Nephron (organoid): ENCODE measurements at regions not wholly inside any gene's neighbourhood (a gene's known extent, or its start where the extent isn't known, plus 50 kb on each side); places are given as distances from the start of the nearest gene placed in this dataset.

Source experiments
- H3K27ac Mint-ChIP-seq, 3 experiments: 2 replicates each; pipeline ENCODE4 v1.8.0; 2020; ENCODE audit warnings: mixed read lengths in 3 of 3, mild to moderate bottlenecking in 2 of 3, moderate library complexity in 1 of 3
- H3K27me3 Mint-ChIP-seq: 2 replicates; pipeline ENCODE4 v1.8.0; 2021; ENCODE audit warnings: low read depth, mild to moderate bottlenecking, moderate library complexity, mixed read lengths
- H3K36me3 Mint-ChIP-seq: 2 replicates; pipeline ENCODE4 v1.8.0; 2020; ENCODE audit warnings: low read depth, mixed read lengths
- H3K4me1 Mint-ChIP-seq: 2 replicates; pipeline ENCODE4 v1.8.0; 2020; ENCODE audit warnings: mixed read lengths
- H3K4me3 Mint-ChIP-seq, 3 experiments: 2 replicates each; pipeline ENCODE4 v1.8.0; 2020; ENCODE audit warnings: mild to moderate bottlenecking in 3 of 3, mixed read lengths in 3 of 3, moderate library complexity in 2 of 3
- H3K9me3 Mint-ChIP-seq: 2 replicates; pipeline ENCODE4 v1.8.0; 2020; ENCODE audit warnings: mixed read lengths
- TF ChIP-seq, protein P1 (sequence below), 3 experiments: fragments of 200-600 bp; sonication (generic); IDR thresholded peaks; one replicate each; pipeline ENCODE4 v1.5.0; 2021; ENCODE audit warnings: antibody characterized with exemption in 3 of 3; ENCODE audit not compliant: unreplicated experiment in 3 of 3

GRCh38 chr2:12044857-12045256 lies 298.4 kb downstream of the LPIN1 start:
- Mint-ChIP-seq H3K4me1 (no peaks in the 10 kb centered on the region), H3K4me3 (no peak overlapping the region), H3K9me3 (no peaks in the 10 kb centered on the region), H3K27ac (no peak overlapping the region), H3K36me3 (no peaks in the 10 kb centered on the region), H3K27me3 (peaks cover 47% of the 10 kb centered on the region)
- TF ChIP-seq, protein P1, sequence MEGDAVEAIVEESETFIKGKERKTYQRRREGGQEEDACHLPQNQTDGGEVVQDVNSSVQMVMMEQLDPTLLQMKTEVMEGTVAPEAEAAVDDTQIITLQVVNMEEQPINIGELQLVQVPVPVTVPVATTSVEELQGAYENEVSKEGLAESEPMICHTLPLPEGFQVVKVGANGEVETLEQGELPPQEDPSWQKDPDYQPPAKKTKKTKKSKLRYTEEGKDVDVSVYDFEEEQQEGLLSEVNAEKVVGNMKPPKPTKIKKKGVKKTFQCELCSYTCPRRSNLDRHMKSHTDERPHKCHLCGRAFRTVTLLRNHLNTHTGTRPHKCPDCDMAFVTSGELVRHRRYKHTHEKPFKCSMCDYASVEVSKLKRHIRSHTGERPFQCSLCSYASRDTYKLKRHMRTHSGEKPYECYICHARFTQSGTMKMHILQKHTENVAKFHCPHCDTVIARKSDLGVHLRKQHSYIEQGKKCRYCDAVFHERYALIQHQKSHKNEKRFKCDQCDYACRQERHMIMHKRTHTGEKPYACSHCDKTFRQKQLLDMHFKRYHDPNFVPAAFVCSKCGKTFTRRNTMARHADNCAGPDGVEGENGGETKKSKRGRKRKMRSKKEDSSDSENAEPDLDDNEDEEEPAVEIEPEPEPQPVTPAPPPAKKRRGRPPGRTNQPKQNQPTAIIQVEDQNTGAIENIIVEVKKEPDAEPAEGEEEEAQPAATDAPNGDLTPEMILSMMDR (IDR thresholded peaks at IDR 0.05; ENCODE audit: unreplicated experiment in 3 of 3) = no peak

DNA sequence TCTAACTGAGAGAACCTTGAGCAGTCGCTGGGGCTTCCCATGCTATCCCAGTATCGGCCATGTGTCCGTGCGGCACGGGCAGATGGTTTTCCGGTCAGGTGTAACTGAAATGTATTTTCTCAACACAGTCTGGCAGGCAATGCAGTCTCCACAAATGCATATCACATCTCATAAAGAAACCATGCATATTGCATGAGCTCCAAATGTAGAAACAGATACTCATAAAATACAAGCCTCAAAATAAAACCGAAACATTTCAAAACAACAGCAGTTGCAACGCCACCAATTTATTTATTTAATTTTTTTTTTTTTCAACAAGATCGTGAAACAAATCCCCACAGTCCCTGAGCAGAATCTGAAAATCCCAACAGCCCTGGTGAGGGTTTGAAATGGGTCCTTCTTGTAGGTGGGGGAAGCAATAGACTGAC lies 299.4 kb downstream of the LPIN1 start:
- TF ChIP-seq, protein P1 (IDR thresholded peaks at IDR 0.05; ENCODE audit: unreplicated experiment in 3 of 3) = no peak
- Mint-ChIP-seq H3K27me3 (peaks cover 38% of the 10 kb centered on the region), H3K4me1 (no peaks in the 10 kb centered on the region), H3K36me3 (no peaks in the 10 kb centered on the region), H3K4me3 (no peak overlapping the region), H3K27ac (no peak overlapping the region), H3K9me3 (no peaks in the 10 kb centered on the region)

- peaks cover 36% of the 10 kb centered on the region for H3K27me3 Mint-ChIP-seq
- H3K9me3 Mint-ChIP-seq = no peaks in the 10 kb centered on the region
Observed at GRCh38 chr2:12046641-12047040, 300.2 kb downstream of the LPIN1 start.

DNA sequence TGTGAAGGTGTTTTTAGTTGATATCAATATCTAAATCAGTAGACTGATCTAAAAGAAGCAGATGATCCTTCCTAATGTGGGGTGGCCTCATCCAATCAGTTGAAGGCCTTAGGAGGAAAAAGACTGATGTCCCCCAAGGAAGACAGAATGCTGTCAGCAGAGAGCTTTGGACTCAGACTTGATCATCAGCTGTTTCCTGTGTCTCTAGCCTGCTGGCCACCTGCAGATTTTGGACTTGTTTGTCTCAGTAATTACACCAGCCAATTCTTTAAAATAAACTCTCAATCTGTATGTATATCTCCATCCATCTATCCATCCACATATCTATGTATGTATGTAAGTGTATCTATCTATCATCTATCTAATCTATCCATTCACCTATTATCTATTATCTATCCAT lies 301.3 kb downstream of the LPIN1 start:
- Mint-ChIP-seq H3K27me3 (peaks cover 31% of the 10 kb centered on the region), H3K4me3 (no peak overlapping the region), H3K9me3 (no peaks in the 10 kb centered on the region), H3K27ac (no peak overlapping the region), H3K36me3 (no peaks in the 10 kb centered on the region), H3K4me1 (no peaks in the 10 kb centered on the region)
- TF ChIP-seq, protein P1 (IDR thresholded peaks at IDR 0.05; ENCODE audit: unreplicated experiment in 3 of 3) = no peak

More at GRCh38 chr2:12046641-12047040, 300.2 kb downstream of the LPIN1 start:
- TF ChIP-seq, protein P1 (IDR thresholded peaks at IDR 0.05; ENCODE audit: unreplicated experiment in 3 of 3) = no peak
- H3K27ac Mint-ChIP-seq = no peak overlapping the region
- H3K4me1 Mint-ChIP-seq = no peaks in the 10 kb centered on the region
- H3K36me3 Mint-ChIP-seq = no peaks in the 10 kb centered on the region
- H3K4me3 Mint-ChIP-seq = no peak overlapping the region

DNA sequence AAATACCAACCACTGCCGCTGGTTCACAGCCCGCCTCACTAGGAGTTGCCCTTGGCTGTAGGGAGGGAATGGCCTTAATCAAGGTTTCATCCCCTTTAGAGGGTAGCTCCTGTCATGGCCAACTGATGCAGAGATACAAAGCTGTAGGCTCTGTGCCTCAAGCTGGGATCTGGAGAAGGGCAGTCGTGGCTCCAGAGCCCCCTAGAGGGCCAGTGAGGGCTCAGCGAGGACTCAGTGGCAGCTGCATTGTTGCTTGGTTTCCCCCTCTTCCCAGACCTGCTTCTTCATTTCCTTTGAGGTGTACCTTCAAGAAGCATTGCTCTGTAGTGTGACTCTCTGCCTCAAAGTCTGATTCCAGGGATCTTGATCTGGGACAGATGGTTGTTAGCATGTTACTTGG lies 302.1 kb downstream of the LPIN1 start:
- Mint-ChIP-seq H3K4me3 (no peak overlapping the region), H3K36me3 (no peaks in the 10 kb centered on the region), H3K4me1 (no peaks in the 10 kb centered on the region), H3K9me3 (peaks cover under 1% of the 10 kb centered on the region), H3K27me3 (peaks cover 25% of the 10 kb centered on the region), H3K27ac (no peak overlapping the region)
- TF ChIP-seq, protein P1 (IDR thresholded peaks at IDR 0.05; ENCODE audit: unreplicated experiment in 3 of 3) = no peak

DNA sequence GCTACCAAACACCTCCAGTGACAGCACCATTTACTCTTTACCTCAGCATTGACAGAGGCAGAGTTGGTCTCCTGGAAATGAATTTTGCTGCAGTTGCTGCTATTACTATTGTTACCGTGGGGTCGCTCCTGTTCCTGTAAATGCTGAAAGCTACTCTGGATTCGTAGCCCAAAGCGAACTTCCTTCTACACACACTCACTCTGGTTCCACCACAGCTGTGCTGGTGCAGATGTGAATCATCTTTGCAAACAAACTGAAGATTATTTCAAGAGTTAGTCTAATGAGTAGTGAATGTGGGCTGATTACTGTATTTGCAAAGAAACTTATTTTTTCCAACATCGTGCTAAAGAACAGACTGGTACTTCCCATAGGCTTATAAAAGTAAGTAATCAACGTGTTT lies 304.0 kb downstream of the LPIN1 start:
- Mint-ChIP-seq H3K4me3 (no peak overlapping the region), H3K27ac (no peak overlapping the region), H3K4me1 (no peaks in the 10 kb centered on the region), H3K27me3 (peaks cover 19% of the 10 kb centered on the region), H3K36me3 (no peaks in the 10 kb centered on the region), H3K9me3 (peaks cover 4% of the 10 kb centered on the region)
- TF ChIP-seq, protein P1 (IDR thresholded peaks at IDR 0.05; ENCODE audit: unreplicated experiment in 3 of 3) = no peak
